AG10803 (cell line): ENCODE measurements at regions not wholly inside any gene's neighbourhood (a gene's known extent, or its start where the extent isn't known, plus 50 kb on each side); places are given as distances from the start of the nearest gene placed in this dataset.

Source experiments
- DNase-seq: peaks from one replicate; pipeline ENCODE4 v3.0.0; 2010; ENCODE audit warnings: low read depth
- H3K4me3 ChIP-seq: 2 replicates; pipeline ENCODE4 v1.5.1; 2011; ENCODE audit warnings: mild to moderate bottlenecking, low read length, control low read depth
- CTCF ChIP-seq: conservative IDR thresholded peaks from 2 replicates; pipeline ENCODE4 v1.5.1; 2011; ENCODE audit warnings: mild to moderate bottlenecking, low read length, control low read depth, inconsistent platforms

- no peak for TF ChIP-seq CTCF
- no peak for DNase-seq
- H3K4me3 ChIP-seq: no peak overlapping the region
Observed at GRCh38 chr10:131534836-131535235, 223.3 kb upstream of the TCERG1L start.

GRCh38 chr10:131536676-131537075 lies 225.2 kb upstream of the TCERG1L start:
- no peak for TF ChIP-seq CTCF
- no peak overlapping the region for H3K4me3 ChIP-seq
- DNase-seq: no peak

GRCh38 chr10:131537281-131537680 lies 225.8 kb upstream of the TCERG1L start:
- no peak for TF ChIP-seq CTCF
- H3K4me3 ChIP-seq: no peak overlapping the region
- no peak for DNase-seq

GRCh38 chr10:131544495-131544894 lies 233.0 kb upstream of the TCERG1L start:
- no peak for DNase-seq
- no peak overlapping the region for H3K4me3 ChIP-seq
- no peak for TF ChIP-seq CTCF

GRCh38 chr10:131546086-131546810 lies 234.7 kb upstream of the TCERG1L start:
- no peak overlapping the region for H3K4me3 ChIP-seq
- no peak for TF ChIP-seq CTCF
- no peak for DNase-seq

GRCh38 chr10:131547129-131547799 lies 235.7 kb upstream of the TCERG1L start:
- no peak for TF ChIP-seq CTCF

GRCh38 chr10:131548176-131548575 lies 236.7 kb upstream of the TCERG1L start:
- no peak overlapping the region for H3K4me3 ChIP-seq
- no peak for DNase-seq
- TF ChIP-seq CTCF: no peak

More at GRCh38 chr10:131547129-131547799, 235.7 kb upstream of the TCERG1L start:
- DNase-seq: no peak
- H3K4me3 ChIP-seq: no peak overlapping the region
